Fibroblast of villous mesenchyme (primary cell): ENCODE measurements at regions not wholly inside any gene's neighbourhood (a gene's known extent, or its start where the extent isn't known, plus 50 kb on each side); places are given as distances from the start of the nearest gene placed in this dataset.

Source experiments
- DNase-seq: peaks from one replicate; pipeline ENCODE4 v3.0.0-alpha.2; 2010; ENCODE audit warnings: low read depth
- H3K4me3 ChIP-seq: 2 replicates; pipeline ENCODE4 v1.5.1; 2011; ENCODE audit warnings: low read depth, mild to moderate bottlenecking, low read length
- CTCF ChIP-seq: IDR thresholded peaks from 2 replicates; pipeline ENCODE4 v1.5.1; 2012; ENCODE audit warnings: low read depth, mild to moderate bottlenecking, low read length; ENCODE audit not compliant: insufficient read depth

DNA sequence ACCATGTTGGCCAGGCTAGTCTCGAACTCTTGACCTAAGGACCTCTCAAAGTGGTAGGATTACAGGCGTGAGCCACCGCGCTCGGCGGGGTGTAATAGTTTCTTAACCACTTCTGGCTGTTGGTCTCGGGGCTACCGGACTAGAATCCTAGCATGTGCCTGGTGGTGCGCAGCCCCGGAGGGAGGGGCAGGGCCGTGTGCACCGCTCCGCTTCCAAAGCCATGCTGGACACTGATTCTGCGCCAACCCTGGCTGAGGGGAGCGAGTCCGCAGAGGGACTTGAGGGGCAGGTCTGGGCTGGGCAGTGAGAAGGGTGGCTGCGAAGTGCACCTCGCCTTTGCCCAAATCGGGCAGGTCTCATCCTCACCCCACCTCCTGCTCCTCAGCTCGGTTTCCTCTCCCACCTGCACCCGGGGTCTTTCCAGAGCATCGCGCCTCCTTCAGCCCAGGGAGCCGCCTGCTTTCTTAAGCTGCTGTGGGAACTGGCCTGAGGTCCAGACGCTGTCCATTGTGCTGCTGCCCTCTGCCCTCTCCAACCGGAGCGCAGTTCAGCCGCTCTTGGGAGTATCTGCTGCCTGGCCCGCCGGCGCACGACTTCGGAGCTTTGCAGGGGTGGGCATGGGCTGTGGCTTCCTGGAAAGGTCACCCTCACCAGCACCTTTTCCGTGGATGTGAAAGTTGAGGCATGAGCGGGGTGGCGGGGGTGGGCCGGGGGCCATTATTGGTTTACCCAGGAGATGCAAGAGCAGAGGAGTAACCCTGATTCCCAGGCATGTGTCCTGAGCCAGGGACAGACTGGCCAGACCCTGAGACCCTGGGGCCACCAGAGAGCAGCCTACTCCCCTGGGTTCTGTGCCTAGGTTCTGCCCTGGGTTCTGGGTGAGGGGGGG lies 422.6 kb upstream of the NUPR2 start:
- no peak for DNase-seq
- TF ChIP-seq CTCF: no peak
- H3K4me3 ChIP-seq: no peak overlapping the region

GRCh38 chr7:56537952-56538351 lies 421.7 kb upstream of the NUPR2 start:
- H3K4me3 ChIP-seq: no peak overlapping the region
- TF ChIP-seq CTCF: no peak
- DNase-seq: no peak

DNA sequence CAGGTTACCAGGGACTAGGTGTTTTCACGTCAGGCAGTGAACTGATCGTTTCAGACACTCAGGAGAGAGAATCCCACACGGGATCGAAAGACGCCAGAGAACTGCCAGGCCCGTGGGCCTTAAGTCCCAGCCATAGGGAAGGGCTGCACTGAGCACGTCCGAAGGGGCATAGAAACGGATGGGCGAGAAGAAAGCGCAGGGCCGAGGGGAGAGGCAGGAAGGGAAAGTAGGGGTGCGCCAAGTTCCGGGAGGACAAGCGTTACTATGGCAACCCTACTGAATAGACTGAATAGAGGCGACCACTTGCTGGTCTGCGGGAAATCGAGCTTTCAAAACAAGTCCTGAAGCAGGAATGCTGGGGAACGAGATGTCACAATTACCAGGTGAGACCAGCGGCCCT lies 421.3 kb upstream of the NUPR2 start:
- no peak for TF ChIP-seq CTCF
- DNase-seq: no peak

GRCh38 chr7:56495165-56495564 lies 378.9 kb upstream of the NUPR2 start:
- no peak overlapping the region for H3K4me3 ChIP-seq
- DNase-seq: no peak
- TF ChIP-seq CTCF: no peak

More for the DNA sequence above, 421.3 kb upstream of the NUPR2 start:
- H3K4me3 ChIP-seq: no peak overlapping the region

DNA sequence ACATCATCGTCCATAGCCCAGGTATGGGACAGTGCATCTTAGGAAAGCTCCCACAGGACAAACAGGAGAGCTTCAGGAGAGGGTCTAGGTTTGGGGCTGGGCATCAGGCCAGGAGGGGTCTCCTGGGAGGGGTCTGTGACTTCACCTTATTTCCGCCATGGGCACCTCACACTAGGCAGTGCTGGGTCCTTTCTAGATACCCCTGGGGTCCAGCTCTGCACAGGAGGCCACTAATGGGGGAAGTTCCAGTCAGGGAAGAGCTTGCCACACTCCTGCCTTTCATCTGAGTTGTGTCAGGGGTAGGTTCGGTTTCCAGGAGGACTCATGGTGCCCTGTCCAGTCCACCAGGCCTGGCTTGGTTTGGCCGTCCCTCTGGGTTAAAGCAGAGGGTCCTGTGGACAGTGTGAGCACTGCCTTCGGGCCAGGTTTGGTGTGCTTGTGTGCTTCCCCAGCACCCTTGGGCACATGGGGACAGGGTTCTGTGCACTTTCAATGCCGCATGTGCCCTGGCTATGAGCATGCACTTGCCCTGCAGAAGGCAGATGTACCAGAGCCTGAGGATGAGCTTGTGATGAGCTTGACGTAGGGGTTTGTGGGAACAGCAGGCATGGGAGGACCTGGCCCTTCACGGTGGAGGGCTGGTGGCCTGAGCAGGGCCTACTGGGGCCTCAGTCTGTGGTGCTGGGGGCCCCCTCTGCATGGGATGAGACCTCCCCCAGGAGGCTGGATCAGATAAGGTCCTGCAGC lies 377.7 kb upstream of the NUPR2 start:
- TF ChIP-seq CTCF: no peak
- no peak overlapping the region for H3K4me3 ChIP-seq
- DNase-seq: no peak

- no peak for TF ChIP-seq CTCF
- no peak overlapping the region for H3K4me3 ChIP-seq
- no peak for DNase-seq
These were observed 377.0 kb upstream of the NUPR2 start for GRCh38 chr7:56493196-56493595.
